Stimulated activated CD4-positive, alpha-beta T cell treated with anti-CD3 and anti-CD28 coated beads, Interleukin-1b, Interleukin-23, amount 100 ng/mL, for 1 hour (primary cell): ENCODE measurements at regions not wholly inside any gene's neighbourhood (a gene's known extent, or its start where the extent isn't known, plus 50 kb on each side); places are given as distances from the start of the nearest gene placed in this dataset.

ENCODE experiments used
- DNase-seq, 2 donors: peaks; one replicate each; pipeline ENCODE4 v3.0.0-alpha.2; 2020; ENCODE audit warnings: low read depth in 2 of 2

GRCh38 chr6:44678252-44678935, 290.9 kb downstream of the CDC5L start:
- DNase-seq = no peak

GRCh38 chr6:44679438-44680201, 292.1 kb downstream of the CDC5L start:
- DNase-seq = no peak

DNA sequence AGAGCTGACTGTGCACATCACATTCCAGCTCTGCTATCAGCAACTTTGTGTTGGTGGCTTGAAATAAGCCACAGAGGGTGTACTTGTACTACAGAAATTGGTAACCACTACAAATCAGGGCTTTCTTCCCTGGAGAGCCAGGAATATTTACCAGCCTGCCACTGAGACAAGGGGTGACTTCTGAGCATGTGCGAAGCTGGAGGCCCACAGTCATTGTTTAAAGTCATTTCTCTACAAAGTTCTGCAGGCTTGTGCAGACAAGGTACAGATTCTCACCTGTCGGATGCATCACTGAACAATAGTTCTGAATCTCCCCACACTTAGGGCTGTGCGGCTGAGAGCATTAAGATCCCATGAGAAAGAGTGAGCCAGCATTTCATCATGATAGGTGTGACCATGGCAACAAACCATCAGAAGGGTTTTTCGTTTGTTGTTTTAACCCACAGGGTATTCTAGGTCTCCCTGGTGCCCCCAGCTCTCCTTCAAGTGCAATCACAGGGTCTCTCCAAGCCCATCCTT, 292.8 kb downstream of the CDC5L start:
- DNase-seq = no peak

- DNase-seq = no peak
These were observed 294.3 kb downstream of the CDC5L start for GRCh38 chr6:44681761-44682160.

DNA sequence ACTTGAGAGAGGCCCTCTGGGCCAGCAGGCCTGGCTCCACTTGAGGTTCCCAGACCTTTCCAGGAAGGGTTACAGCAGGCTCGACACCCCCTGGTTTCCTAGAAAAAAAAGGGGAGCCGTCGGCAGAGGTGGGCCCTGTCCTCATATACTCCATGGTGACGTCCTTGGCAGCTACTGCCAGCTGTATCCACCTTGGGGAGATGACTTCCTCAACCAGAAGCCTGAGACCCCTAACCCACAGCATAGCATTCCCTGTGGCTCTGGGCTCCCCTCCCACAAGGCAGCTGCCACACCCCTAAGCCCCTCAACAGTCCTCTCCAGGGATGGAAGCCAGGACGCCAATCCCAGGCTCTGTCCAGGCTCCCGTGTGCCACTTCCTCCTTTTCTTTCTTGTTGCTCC, 294.8 kb downstream of the CDC5L start:
- no peak for DNase-seq

- no peak for DNase-seq
These were observed 295.7 kb downstream of the CDC5L start for GRCh38 chr6:44682987-44683779.

GRCh38 chr6:44685213-44685612, 297.7 kb downstream of the CDC5L start:
- no peak for DNase-seq

- DNase-seq = no peak
These were observed 308.6 kb downstream of the CDC5L start for GRCh38 chr6:44696099-44696498.

- DNase-seq = no peak
These were observed 309.2 kb downstream of the CDC5L start for GRCh38 chr6:44696686-44697085.

DNA sequence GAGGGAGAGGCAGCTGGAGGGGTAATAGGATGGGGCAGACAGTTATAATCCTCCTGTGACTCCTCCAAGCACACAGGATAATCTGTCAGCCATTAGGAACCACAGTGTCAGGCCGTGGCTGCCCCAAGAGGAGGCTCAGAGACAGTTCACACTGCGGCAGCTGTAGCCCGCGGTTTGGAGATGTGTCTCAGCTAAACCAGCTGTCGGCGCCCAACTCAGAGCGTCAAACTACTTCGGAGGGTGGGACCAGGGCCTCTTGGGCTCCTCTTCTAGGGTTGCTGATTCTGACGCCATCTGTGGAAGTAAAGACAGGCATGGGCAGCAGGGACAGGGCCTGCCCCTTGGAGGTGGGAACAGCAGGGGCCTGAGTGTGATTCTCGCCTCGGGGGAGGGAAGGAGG, 309.8 kb downstream of the CDC5L start:
- no peak for DNase-seq

- DNase-seq = no peak
These were observed 311.1 kb downstream of the CDC5L start for GRCh38 chr6:44698602-44699001.

- DNase-seq = no peak
These were observed 311.6 kb downstream of the CDC5L start for GRCh38 chr6:44699082-44699481.

GRCh38 chr6:44699851-44700250, 312.3 kb downstream of the CDC5L start:
- DNase-seq = no peak

GRCh38 chr6:44700422-44700821, 312.9 kb downstream of the CDC5L start:
- DNase-seq = no peak

DNA sequence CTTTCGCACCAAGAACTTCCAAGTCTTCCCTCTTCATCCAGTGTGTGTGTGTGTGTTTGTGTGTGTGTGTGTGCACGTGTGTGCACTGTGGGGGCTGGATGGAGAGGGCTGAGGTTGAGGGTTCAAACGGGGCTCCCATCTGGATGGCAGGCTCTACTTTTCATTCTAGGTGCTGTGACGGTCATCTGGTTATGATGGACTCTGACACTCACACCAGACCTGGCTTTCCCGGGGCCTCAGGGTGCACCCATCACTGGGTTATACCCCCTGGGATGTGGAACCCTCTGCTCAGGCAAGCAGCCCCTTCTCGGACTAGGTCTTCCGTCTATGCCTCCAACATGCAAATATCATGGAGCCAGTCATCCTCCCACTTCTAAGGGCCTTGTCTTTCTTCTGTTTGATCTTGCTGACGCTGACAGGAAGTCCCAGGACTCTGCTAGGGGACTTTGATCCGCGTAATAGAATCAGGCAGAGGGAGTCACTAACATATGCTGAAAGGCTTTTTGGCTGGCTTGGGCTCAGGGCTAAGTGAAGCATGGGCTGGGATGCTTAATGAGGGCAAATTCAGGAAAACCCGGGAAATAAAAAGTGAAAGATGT, 313.6 kb downstream of the CDC5L start:
- no peak for DNase-seq

- DNase-seq = no peak
These were observed 314.2 kb downstream of the CDC5L start for GRCh38 chr6:44701637-44702101.

- no peak for DNase-seq
These were observed 314.8 kb downstream of the CDC5L start for GRCh38 chr6:44702292-44702691.

GRCh38 chr6:44704240-44705150, 317.0 kb downstream of the CDC5L start:
- DNase-seq = no peak

DNA sequence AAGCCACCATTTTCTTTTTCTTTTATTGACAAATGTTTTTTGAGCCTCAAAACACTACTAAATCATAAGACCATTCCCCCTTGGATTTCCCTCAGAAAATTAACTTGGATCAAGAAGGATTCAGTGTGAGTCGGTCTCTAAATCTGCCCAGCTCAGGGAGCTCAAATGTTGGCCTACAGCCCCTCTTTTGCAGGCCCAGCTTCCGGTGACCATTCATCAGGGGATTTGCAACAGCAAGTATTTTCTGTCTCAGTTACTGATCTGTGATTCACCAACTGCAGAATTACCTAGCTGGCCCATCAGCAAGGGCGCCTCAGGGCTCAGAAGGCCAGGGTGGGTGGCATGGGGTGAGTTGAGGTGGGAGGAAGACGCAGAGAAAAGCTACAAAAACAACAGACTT, 318.1 kb downstream of the CDC5L start:
- no peak for DNase-seq

DNA sequence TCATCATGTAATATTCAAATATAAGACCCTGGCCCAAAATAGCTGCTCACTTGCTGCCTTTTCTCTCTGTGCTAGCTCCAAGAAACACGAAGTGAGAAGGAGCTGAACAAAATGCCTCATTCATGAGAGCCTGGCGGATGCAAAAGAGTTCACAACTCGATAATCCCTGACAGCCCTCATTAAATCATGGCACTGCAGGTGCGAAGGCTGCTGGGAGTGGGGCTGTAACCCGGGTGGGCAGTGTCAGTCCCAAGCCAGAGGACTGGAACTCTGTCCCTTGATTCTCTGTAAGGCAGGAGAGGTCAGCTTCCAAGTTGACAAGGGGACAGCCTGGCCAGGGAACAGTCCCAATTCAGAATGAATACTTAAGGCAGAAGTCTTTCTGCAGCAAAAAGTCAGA, 318.5 kb downstream of the CDC5L start:
- DNase-seq = no peak

GRCh38 chr6:44708208-44708607, 320.7 kb downstream of the CDC5L start:
- DNase-seq = no peak
